ENCODE measurements at regions not wholly inside any gene's neighbourhood (a gene's known extent, or its start where the extent isn't known, plus 50 kb on each side); places are given as distances from the start of the nearest gene placed in this dataset.

DNA sequence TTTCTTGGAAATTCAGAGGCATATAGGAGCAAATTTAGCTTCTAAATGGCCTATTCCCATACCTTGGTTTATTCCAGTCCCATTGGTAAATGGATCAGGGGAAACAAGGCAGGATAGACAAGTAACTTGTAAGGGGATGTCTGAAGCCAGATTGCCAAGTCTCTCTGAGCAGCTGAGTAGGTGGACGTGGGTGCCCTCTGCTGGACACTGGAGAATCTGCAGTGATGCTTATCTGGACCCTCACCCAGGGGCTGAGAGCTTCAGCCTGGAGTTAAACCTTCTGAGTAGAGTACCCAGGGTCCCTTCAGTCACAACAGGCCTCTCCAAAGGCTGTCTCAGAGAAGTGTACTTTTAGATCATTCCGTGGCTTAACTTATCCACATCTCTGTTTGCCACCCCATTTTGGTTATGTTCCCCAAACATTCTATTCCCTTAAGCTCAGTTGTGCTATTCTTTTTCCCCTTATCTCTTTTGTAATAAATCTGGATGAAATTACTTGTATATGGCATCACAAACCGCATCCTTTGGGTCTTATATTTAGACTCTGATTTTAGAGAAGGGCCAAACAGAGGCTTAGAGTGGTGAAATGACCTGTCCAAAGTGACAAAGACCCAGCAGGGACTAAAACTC, 218.3 kb upstream of the GLRA1 start:
- FAIRE-seq, result no peak
- Histone ChIP-seq H3K36me3 (ENCODE audit: control insufficient read depth in 2 of 3, insufficient read depth in 3 of 3, low read length in 3 of 3) (no peaks in the 10 kb centered on the region), H3K27me3 (ENCODE audit: control insufficient read depth, insufficient read depth, low read length) (no peaks in the 10 kb centered on the region), H3K9ac (ENCODE audit: low read length in 3 of 3) (no peak overlapping the region), H3K27ac (ENCODE audit: low read depth in 2 of 2, low read length in 2 of 2) (no peak overlapping the region), H3K4me3 (ENCODE audit: low read length in 3 of 3) (no peak overlapping the region), H3K9me3 (ENCODE audit: control insufficient read depth in 2 of 3, insufficient read depth in 1 of 3, low read length in 3 of 3) (no peaks in the 10 kb centered on the region), H3K4me1 (ENCODE audit: control insufficient read depth in 2 of 3, insufficient read depth in 2 of 3, low read depth in 1 of 3, low read length in 3 of 3) (peaks cover 0 to 3% (median 0%) of the 10 kb centered on the region in 3 donors)
- TF ChIP-seq, protein P1, sequence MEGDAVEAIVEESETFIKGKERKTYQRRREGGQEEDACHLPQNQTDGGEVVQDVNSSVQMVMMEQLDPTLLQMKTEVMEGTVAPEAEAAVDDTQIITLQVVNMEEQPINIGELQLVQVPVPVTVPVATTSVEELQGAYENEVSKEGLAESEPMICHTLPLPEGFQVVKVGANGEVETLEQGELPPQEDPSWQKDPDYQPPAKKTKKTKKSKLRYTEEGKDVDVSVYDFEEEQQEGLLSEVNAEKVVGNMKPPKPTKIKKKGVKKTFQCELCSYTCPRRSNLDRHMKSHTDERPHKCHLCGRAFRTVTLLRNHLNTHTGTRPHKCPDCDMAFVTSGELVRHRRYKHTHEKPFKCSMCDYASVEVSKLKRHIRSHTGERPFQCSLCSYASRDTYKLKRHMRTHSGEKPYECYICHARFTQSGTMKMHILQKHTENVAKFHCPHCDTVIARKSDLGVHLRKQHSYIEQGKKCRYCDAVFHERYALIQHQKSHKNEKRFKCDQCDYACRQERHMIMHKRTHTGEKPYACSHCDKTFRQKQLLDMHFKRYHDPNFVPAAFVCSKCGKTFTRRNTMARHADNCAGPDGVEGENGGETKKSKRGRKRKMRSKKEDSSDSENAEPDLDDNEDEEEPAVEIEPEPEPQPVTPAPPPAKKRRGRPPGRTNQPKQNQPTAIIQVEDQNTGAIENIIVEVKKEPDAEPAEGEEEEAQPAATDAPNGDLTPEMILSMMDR (IDR thresholded peaks at IDR 0.05; ENCODE audit: borderline replicate concordance, extremely low read depth, insufficient read depth), result peak; percentile 78
- DNase-seq, result peak; percentile 40 to 80 (median 67)
- intact Hi-C loops (cut with DNase I), result loop anchor here (5.0 kb wide), 1 partner anchor 316 kb away; no protein-coding TSS in a partner anchor

DNA sequence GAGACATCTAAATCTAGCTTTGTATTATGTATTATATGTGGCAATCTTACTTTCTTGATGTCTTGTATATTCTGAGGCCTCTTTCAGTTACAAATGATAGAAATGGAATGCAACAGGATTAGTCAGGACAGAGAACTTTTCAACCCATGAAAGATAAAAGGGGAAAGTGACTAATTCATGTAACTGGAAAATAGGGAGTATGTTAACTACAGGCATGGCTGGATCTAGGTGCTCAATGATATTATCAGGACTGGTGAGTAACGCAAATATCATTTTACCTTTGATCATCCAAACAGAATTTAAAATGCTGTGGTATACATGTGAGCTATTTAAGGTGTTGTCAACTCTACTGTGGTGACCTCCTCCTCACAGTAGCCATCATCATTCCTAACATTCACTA, 215.7 kb upstream of the GLRA1 start:
- intact Hi-C loops (cut with DNase I), result loop anchor here (5.0 kb wide), 1 partner anchor 313 kb away; no protein-coding TSS in a partner anchor
- Histone ChIP-seq H3K36me3 (ENCODE audit: control insufficient read depth in 2 of 3, insufficient read depth in 3 of 3, low read length in 3 of 3) (no peaks in the 10 kb centered on the region), H3K4me1 (ENCODE audit: control insufficient read depth in 2 of 3, insufficient read depth in 2 of 3, low read depth in 1 of 3, low read length in 3 of 3) (peaks cover 0 to 3% (median 0%) of the 10 kb centered on the region in 3 donors), H3K9me3 (ENCODE audit: control insufficient read depth in 2 of 3, insufficient read depth in 1 of 3, low read length in 3 of 3) (no peaks in the 10 kb centered on the region), H3K9ac (ENCODE audit: low read length in 3 of 3) (no peak overlapping the region), H3K27me3 (ENCODE audit: control insufficient read depth, insufficient read depth, low read length) (no peaks in the 10 kb centered on the region), H3K27ac (ENCODE audit: low read depth in 2 of 2, low read length in 2 of 2) (no peak overlapping the region), H3K4me3 (ENCODE audit: low read length in 3 of 3) (no peak overlapping the region)
- FAIRE-seq (no peak), DNase-seq (no peak)
- TF ChIP-seq, protein P1 (IDR thresholded peaks at IDR 0.05; ENCODE audit: borderline replicate concordance, extremely low read depth, insufficient read depth), result no peak

DNA sequence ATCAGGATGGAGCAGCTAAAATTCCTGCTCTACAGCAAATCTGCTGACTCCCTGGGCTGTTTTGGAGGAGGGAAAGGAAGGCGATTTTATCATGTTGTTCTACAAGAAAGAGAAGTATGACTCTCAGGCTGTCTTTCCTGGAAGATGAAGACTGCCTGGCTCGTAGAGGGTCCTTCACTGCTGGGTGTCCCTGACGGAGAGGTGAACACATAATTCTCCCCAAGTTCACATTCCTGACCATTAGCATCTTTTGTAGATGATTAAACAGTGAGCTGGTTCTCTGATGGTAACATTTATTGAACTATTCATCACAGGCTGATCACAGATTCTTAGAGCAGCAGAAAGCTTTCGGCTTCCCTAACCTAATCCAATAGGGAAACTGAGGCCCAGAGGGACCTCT, 212.4 kb upstream of the GLRA1 start:
- TF ChIP-seq, protein P1 (IDR thresholded peaks at IDR 0.05; ENCODE audit: borderline replicate concordance, extremely low read depth, insufficient read depth), result no peak
- no peak for FAIRE-seq
- H3K27me3 ChIP-seq (ENCODE audit: control insufficient read depth, insufficient read depth, low read length), result no peaks in the 10 kb centered on the region
- intact Hi-C loops (cut with DNase I), result no loop called here
- no peaks in the 10 kb centered on the region for H3K9me3 ChIP-seq (ENCODE audit: control insufficient read depth in 2 of 3, insufficient read depth in 1 of 3, low read length in 3 of 3)
- H3K4me3 ChIP-seq (ENCODE audit: low read length in 3 of 3), result no peak overlapping the region
- H3K4me1 ChIP-seq (ENCODE audit: control insufficient read depth in 2 of 3, insufficient read depth in 2 of 3, low read depth in 1 of 3, low read length in 3 of 3), result peaks cover 0 to 3% (median 0%) of the 10 kb centered on the region in 3 donors
- DNase-seq, result no peak
- no peak overlapping the region for H3K9ac ChIP-seq (ENCODE audit: low read length in 3 of 3)
- H3K36me3 ChIP-seq (ENCODE audit: control insufficient read depth in 2 of 3, insufficient read depth in 3 of 3, low read length in 3 of 3), result no peaks in the 10 kb centered on the region
- H3K27ac ChIP-seq (ENCODE audit: low read depth in 2 of 2, low read length in 2 of 2), result no peak overlapping the region
